Endothelial cell of umbilical vein (primary cell): ENCODE measurements at regions not wholly inside any gene's neighbourhood (a gene's known extent, or its start where the extent isn't known, plus 50 kb on each side); places are given as distances from the start of the nearest gene placed in this dataset.
A peak's percentile ranks its signal among the peaks of the same experiment; 100 is the strongest.

Source experiments
- BruUV-seq: library from RNA; stranded (reverse); fragments of 400-500 nt; replicated peaks from 2 replicates; lab custom pipeline; 2021; lab: Mats Ljungman, UMichigan
- CTCF ChIA-PET: fragments of 300-600, 350-600 bp; sonication (Branson Sonifier 250); formaldehyde crosslinking; loops from one replicate; lab custom pipeline; 2021; ENCODE audit warnings: antibody characterized with exemption, inconsistent platforms; lab: Charles Lee
- POLR2A ChIA-PET: fragments of 300-600, 350-600 bp; sonication (Branson Sonifier 250); formaldehyde crosslinking; loops from one replicate; lab custom pipeline; 2021; ENCODE audit warnings: antibody characterized with exemption, inconsistent platforms; lab: Charles Lee
- DNase-seq: peaks from one replicate; pipeline ENCODE4 v3.0.0-alpha.2; 2011; ENCODE audit warnings: low read depth, low spot score
- FAIRE-seq: peaks from 2 replicates; lab custom pipeline; 2011; peaks lifted over from hg19 to GRCh38; lab: Jason Lieb, UNC
- H2AFZ ChIP-seq: 2 replicates; pipeline ENCODE4 v1.6.0; 2012; ENCODE audit warnings: low read depth, low read length, control low read depth, inconsistent platforms
- H3K27ac ChIP-seq: 2 replicates; pipeline ENCODE4 v1.5.1; 2011; ENCODE audit warnings: low read depth, mild to moderate bottlenecking, control low read depth, low read length, moderate library complexity; ENCODE audit not compliant: insufficient read depth
- H3K27me3 ChIP-seq, 2 experiments: 2 replicates each; pipeline versions ENCODE4 v1.6.0 to v1.6.1; 2011; ENCODE audit warnings: low read length in 2 of 2, mixed read lengths in 1 of 2; ENCODE audit not compliant: control insufficient read depth in 2 of 2, insufficient read depth in 2 of 2
- H3K36me3 ChIP-seq, 2 experiments: 2 replicates in 1 of 2; 3 replicates in 1 of 2; pipeline ENCODE4 v1.5.1; 2011; ENCODE audit warnings: low read length in 2 of 2, mild to moderate bottlenecking in 1 of 2, moderate library complexity in 1 of 2; ENCODE audit not compliant: control insufficient read depth in 2 of 2, insufficient read depth in 2 of 2; ENCODE audit errors: extremely low read depth in 1 of 2
- H3K4me1 ChIP-seq: 3 replicates; pipeline ENCODE4 v1.5.1; 2011; ENCODE audit warnings: mild to moderate bottlenecking, low read length; ENCODE audit not compliant: control insufficient read depth, insufficient read depth; ENCODE audit errors: extremely low read depth
- H3K4me2 ChIP-seq: 2 replicates; pipeline ENCODE4 v1.6.1; 2011; ENCODE audit warnings: low read length, control low read depth, mixed read lengths; ENCODE audit not compliant: insufficient read depth
- H3K4me3 ChIP-seq, 3 experiments: fragments of 200-600 bp in 1 of 3; sonication (generic), shearing (Covaris generic) in 1 of 3; replicated peaks in 1 of 3; 2 replicates each; pipeline ENCODE4 v1.5.1; 2011 to 2016; ENCODE audit warnings: control low read depth in 3 of 3, low read length in 3 of 3, mild to moderate bottlenecking in 2 of 3, inconsistent platforms in 1 of 3, low read depth in 1 of 3, moderate library complexity in 1 of 3; ENCODE audit not compliant: insufficient read depth in 1 of 3
- H3K79me2 ChIP-seq: 2 replicates; pipeline ENCODE4 v1.6.0; 2012; ENCODE audit warnings: low read length, inconsistent platforms; ENCODE audit not compliant: control insufficient read depth, insufficient read depth
- H3K9ac ChIP-seq: replicated peaks from 2 replicates; pipeline ENCODE3; 2011; ENCODE audit warnings: low read length, control low read depth; ENCODE audit not compliant: insufficient read depth; ENCODE audit errors: extremely low read depth
- H3K9me1 ChIP-seq: replicated peaks from 3 replicates; pipeline ENCODE4 v1.6.0; 2011; ENCODE audit warnings: mild to moderate bottlenecking, low read length; ENCODE audit not compliant: control insufficient read depth, insufficient read depth; ENCODE audit errors: extremely low read depth
- H3K9me3 ChIP-seq: replicated peaks from 2 replicates; pipeline ENCODE4 v1.5.1; 2012; ENCODE audit warnings: low read length, inconsistent platforms; ENCODE audit not compliant: control insufficient read depth, insufficient read depth
- H4K20me1 ChIP-seq: replicated peaks from 2 replicates; pipeline ENCODE3; 2011; ENCODE audit warnings: mild to moderate bottlenecking, low read length; ENCODE audit not compliant: control insufficient read depth, insufficient read depth; ENCODE audit errors: extremely low read depth
- EZH2 ChIP-seq: IDR thresholded peaks from 2 replicates; pipeline ENCODE4 v1.6.1; 2012; ENCODE audit warnings: borderline replicate concordance, low read depth, mild to moderate bottlenecking, moderate library complexity, low read length, inconsistent platforms; ENCODE audit not compliant: severe bottlenecking
- FOS ChIP-seq: IDR thresholded peaks from 2 replicates; pipeline ENCODE4 v1.6.1; 2011; ENCODE audit warnings: mild to moderate bottlenecking, low read length, moderate library complexity, borderline replicate concordance; ENCODE audit not compliant: insufficient read depth
- GATA2 ChIP-seq: IDR thresholded peaks from 2 replicates; pipeline ENCODE4 v1.7.0; 2011; ENCODE audit warnings: low read depth, mild to moderate bottlenecking, moderate library complexity, mixed read lengths, low read length; ENCODE audit not compliant: insufficient read length, insufficient read depth
- JUN ChIP-seq: IDR thresholded peaks from 2 replicates; pipeline ENCODE4 v1.6.1; 2011; ENCODE audit warnings: borderline replicate concordance, low read depth; ENCODE audit not compliant: insufficient read length, insufficient read depth
- MYC ChIP-seq: IDR thresholded peaks from one replicate; pipeline ENCODE4 v1.6.1; 2011; ENCODE audit warnings: mild to moderate bottlenecking, low read depth, low read length
- POLR2A ChIP-seq: IDR thresholded peaks from 2 replicates; pipeline ENCODE4 v1.6.1; 2012; ENCODE audit warnings: low read depth, mild to moderate bottlenecking, control low read depth, low read length
- POLR2AphosphoS5 ChIP-seq: IDR thresholded peaks from 2 replicates; pipeline ENCODE4 v1.6.1; 2012; ENCODE audit warnings: low read depth, mild to moderate bottlenecking, control low read depth, low read length, moderate library complexity; ENCODE audit not compliant: insufficient read depth
- dilution Hi-C: fragments of 300-500 bp; cut with MboI; formaldehyde crosslinking; loops from one replicate; pipeline ENCODE4 v1.15.0; 2019; ENCODE audit warnings: low sequenced_read_pairs; ENCODE audit not compliant: extremely low pct_ligation_motif_present
- intact Hi-C: fragments of 100-400 bp; cut with micrococcal nuclease; formaldehyde crosslinking; loops from one replicate; pipeline ENCODE4 v1.10.0; 2022
- TF ChIP-seq, protein P1 (sequence below), 2 donors: IDR thresholded peaks; 1 replicate in 1 of 2; 2 replicates in 1 of 2; pipeline ENCODE4 v1.5.1; 2011; ENCODE audit warnings: low read length in 2 of 2, mild to moderate bottlenecking in 2 of 2, moderate library complexity in 2 of 2, control low read depth in 1 of 2, inconsistent platforms in 1 of 2, low read depth in 1 of 2; ENCODE audit not compliant: insufficient read depth in 1 of 2; ENCODE audit errors: extremely low read depth in 1 of 2
- TF ChIP-seq, protein P2 (sequence below): IDR thresholded peaks from 2 replicates; pipeline ENCODE4 v1.6.1; 2011; ENCODE audit not compliant: insufficient read depth, insufficient read length

- no peaks in the 10 kb centered on the region for H3K4me1 ChIP-seq
- H3K9ac ChIP-seq, result no peak overlapping the region
- no peak overlapping the region for H3K4me2 ChIP-seq
- DNase-seq, result no peak
- ChIA-PET POLR2A (no interaction called here), CTCF (interaction anchor here (2.0 kb wide), 1 partner anchor 8 kb away, joined by 5 read pairs; no protein-coding TSS in a partner anchor)
- no peak overlapping the region for H2AFZ ChIP-seq
- FAIRE-seq, result no peak
- no peaks in the 10 kb centered on the region for H3K79me2 ChIP-seq
- no peak overlapping the region for H3K27ac ChIP-seq
- no peak overlapping the region for H3K4me3 ChIP-seq
- dilution Hi-C loops, result no loop called here
- intact Hi-C loops, result no loop called here
- BruUV-seq, result no TSS peak
- H3K36me3 ChIP-seq, result no peaks in the 10 kb centered on the region
- TF ChIP-seq JUN, result no peak
- no peak for TF ChIP-seq GATA2
- no peaks in the 10 kb centered on the region for H3K9me3 ChIP-seq
- H4K20me1 ChIP-seq, result no peaks in the 10 kb centered on the region
- no peaks in the 10 kb centered on the region for H3K9me1 ChIP-seq
- no peaks in the 10 kb centered on the region for H3K27me3 ChIP-seq
Observed at GRCh38 chr1:55861676-55862340, 646.6 kb upstream of the USP24 start.

GRCh38 chr1:55860798-55861519 lies 645.8 kb upstream of the USP24 start:
- no peaks in the 10 kb centered on the region for H3K9me3 ChIP-seq
- no peak overlapping the region for H3K4me3 ChIP-seq
- TF ChIP-seq, protein P1, sequence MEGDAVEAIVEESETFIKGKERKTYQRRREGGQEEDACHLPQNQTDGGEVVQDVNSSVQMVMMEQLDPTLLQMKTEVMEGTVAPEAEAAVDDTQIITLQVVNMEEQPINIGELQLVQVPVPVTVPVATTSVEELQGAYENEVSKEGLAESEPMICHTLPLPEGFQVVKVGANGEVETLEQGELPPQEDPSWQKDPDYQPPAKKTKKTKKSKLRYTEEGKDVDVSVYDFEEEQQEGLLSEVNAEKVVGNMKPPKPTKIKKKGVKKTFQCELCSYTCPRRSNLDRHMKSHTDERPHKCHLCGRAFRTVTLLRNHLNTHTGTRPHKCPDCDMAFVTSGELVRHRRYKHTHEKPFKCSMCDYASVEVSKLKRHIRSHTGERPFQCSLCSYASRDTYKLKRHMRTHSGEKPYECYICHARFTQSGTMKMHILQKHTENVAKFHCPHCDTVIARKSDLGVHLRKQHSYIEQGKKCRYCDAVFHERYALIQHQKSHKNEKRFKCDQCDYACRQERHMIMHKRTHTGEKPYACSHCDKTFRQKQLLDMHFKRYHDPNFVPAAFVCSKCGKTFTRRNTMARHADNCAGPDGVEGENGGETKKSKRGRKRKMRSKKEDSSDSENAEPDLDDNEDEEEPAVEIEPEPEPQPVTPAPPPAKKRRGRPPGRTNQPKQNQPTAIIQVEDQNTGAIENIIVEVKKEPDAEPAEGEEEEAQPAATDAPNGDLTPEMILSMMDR (IDR thresholded peaks at IDR 0.05; ENCODE audit: extremely low read depth in 1 of 2, insufficient read depth in 1 of 2, low read depth in 1 of 2, low read length in 2 of 2), result no peak
- TF ChIP-seq GATA2 (no peak), MYC (no peak), POLR2AphosphoS5 (no peak), FOS (no peak), EZH2 (no peak), JUN (no peak), POLR2A (no peak)
- TF ChIP-seq, protein P2, sequence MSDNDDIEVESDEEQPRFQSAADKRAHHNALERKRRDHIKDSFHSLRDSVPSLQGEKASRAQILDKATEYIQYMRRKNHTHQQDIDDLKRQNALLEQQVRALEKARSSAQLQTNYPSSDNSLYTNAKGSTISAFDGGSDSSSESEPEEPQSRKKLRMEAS, result no peak
- no peak for FAIRE-seq
- no peaks in the 10 kb centered on the region for H3K27me3 ChIP-seq
- H3K36me3 ChIP-seq, result no peaks in the 10 kb centered on the region
- ChIA-PET CTCF (interaction anchor here (2.0 kb wide), 1 partner anchor 9 kb away, joined by 5 read pairs; no protein-coding TSS in a partner anchor), POLR2A (no interaction called here)
- no peak overlapping the region for H3K9ac ChIP-seq
- H3K4me1 ChIP-seq, result no peaks in the 10 kb centered on the region
- peak; percentile 58 for DNase-seq
- intact Hi-C loops, result no loop called here
- no peaks in the 10 kb centered on the region for H3K9me1 ChIP-seq
- no peaks in the 10 kb centered on the region for H4K20me1 ChIP-seq
- dilution Hi-C loops, result no loop called here
- no peak overlapping the region for H3K27ac ChIP-seq
- no peak overlapping the region for H2AFZ ChIP-seq
- no peaks in the 10 kb centered on the region for H3K79me2 ChIP-seq
- no TSS peak for BruUV-seq
- H3K4me2 ChIP-seq, result no peak overlapping the region
